ENCODE measurements at regions not wholly inside any gene's neighbourhood (a gene's known extent, or its start where the extent isn't known, plus 50 kb on each side); places are given as distances from the start of the nearest gene placed in this dataset.

GRCh38 chr14:34024768-34025144 is 73.9 kb upstream of the EGLN3 start:
- POLR2A ChIA-PET: interaction anchor here (0.9 to 5.7 kb wide), 14 partner anchors 10 to 74 kb away, joined by 3 to 72 read pairs (median 6); partner anchors contain the start of gene EGLN3
- 0 out of 2 replicates have a peak, but pooled peaks have one; percentile 30 for TF ChIP-seq ZNF30 (CRISPR knock-in tag; IDR thresholded peaks at IDR 0.05)
- no peak for TF ChIP-seq FOXA1 (IDR thresholded peaks at IDR 0.05)
- TF ChIP-seq FOXA1 (CRISPR knock-in tag; IDR thresholded peaks at IDR 0.05): peak; percentile 61; the same call in 1 of the 2 replicates
- TF ChIP-seq ZBTB49 (CRISPR knock-in tag; IDR thresholded peaks at IDR 0.05; ENCODE audit: borderline replicate concordance): 0 out of 2 replicates have a peak, but pooled peaks have one; percentile 67
- peak; percentile 11; the same call in 1 of the 2 replicates for TF ChIP-seq RARA (CRISPR knock-in tag; IDR thresholded peaks at IDR 0.05)
- 0 out of 2 replicates have a peak, but pooled peaks have one; percentile 40 for TF ChIP-seq KDM4B (CRISPR knock-in tag; IDR thresholded peaks at IDR 0.05)
- peak; percentile 30; the same call in 1 of the 2 replicates for TF ChIP-seq ZNF639 (CRISPR knock-in tag; conservative IDR thresholded peaks at IDR 0.05)
- TF ChIP-seq ZNF451 (CRISPR knock-in tag; IDR thresholded peaks at IDR 0.05): 0 out of 2 replicates have a peak, but pooled peaks have one; percentile 27
- TF ChIP-seq NR2F1 (CRISPR knock-in tag; IDR thresholded peaks at IDR 0.05): 0 out of 4 replicates have a peak, but pooled peaks of 1 of the 2 experiments have one; percentile 7
- 0 out of 4 replicates have a peak, but pooled peaks of 1 of the 2 experiments have one; percentile 7 for TF ChIP-seq EP300 (IDR thresholded peaks at IDR 0.05; ENCODE audit: low read depth in 2 of 2, low read length in 2 of 2)
- TF ChIP-seq EP300 (CRISPR knock-in tag; IDR thresholded peaks at IDR 0.05; ENCODE audit: borderline replicate concordance): no peak
- 0 out of 2 replicates have a peak, but pooled peaks have one; percentile 13 for TF ChIP-seq GLI4 (CRISPR knock-in tag; IDR thresholded peaks at IDR 0.05; ENCODE audit: borderline replicate concordance)
- TF ChIP-seq HOMEZ (CRISPR knock-in tag; IDR thresholded peaks at IDR 0.05; ENCODE audit: low read depth): 0 out of 2 replicates have a peak, but pooled peaks have one; percentile 9
- TF ChIP-seq ZNF839 (CRISPR knock-in tag; IDR thresholded peaks at IDR 0.05; ENCODE audit: borderline replicate concordance): no peak
- TF ChIP-seq LCORL (IDR thresholded peaks at IDR 0.05): no peak
- peak; percentile 36; the same call in 1 of the 2 replicates for TF ChIP-seq LCORL (CRISPR knock-in tag; IDR thresholded peaks at IDR 0.05)
- TF ChIP-seq ZNF747 (CRISPR knock-in tag; IDR thresholded peaks at IDR 0.05; ENCODE audit: borderline replicate concordance): 0 out of 2 replicates have a peak, but pooled peaks have one; percentile 17
- no peak for TF ChIP-seq ZMYM4 (CRISPR knock-in tag; IDR thresholded peaks at IDR 0.05)

More at GRCh38 chr14:34024768-34025144, 73.9 kb upstream of the EGLN3 start:
- DNase-seq (ENCODE audit: low spot score) (no peak), FAIRE-seq (no peak), ATAC-seq (peak; percentile 11)
- Histone ChIP-seq H4K20me1 (ENCODE audit: insufficient read depth, low read length) (no peaks in the 10 kb centered on the region), H3K27ac (ENCODE audit: extremely low read length, insufficient read depth, low read length) (peak overlapping the region; percentile 92), H3K4me1 (ENCODE audit: insufficient read depth, low read length) (peaks cover 72% of the 10 kb centered on the region), H3K4me2 (ENCODE audit: low read depth, low read length) (peak overlapping the region; percentile 86), H2AFZ (ENCODE audit: low read length) (peak overlapping the region; percentile 21), H3K36me3 (replicated peaks in 1 of 2; ENCODE audit: control insufficient read depth in 1 of 2, insufficient read depth in 2 of 2, low read length in 2 of 2) (no peaks in the 10 kb centered on the region), H3K4me3 (replicated peaks in 1 of 3; ENCODE audit: insufficient read depth in 1 of 3, low read depth in 2 of 3, low read length in 3 of 3) (peak overlapping the region in 1 of 3 experiments; percentile 60; a peak in 1 of 6 replicates), H3K9me3 (ENCODE audit: low read length) (no peaks in the 10 kb centered on the region), H3K79me2 (ENCODE audit: insufficient read depth, low read length) (no peaks in the 10 kb centered on the region), H3K27me3 (ENCODE audit: control insufficient read depth in 1 of 2, insufficient read depth in 2 of 2, low read length in 2 of 2) (no peaks in the 10 kb centered on the region), H3K9ac (ENCODE audit: insufficient read depth, low read depth, low read length) (peak overlapping the region; percentile 70)
- TSS peak; percentile 96 for BruUV-seq (replicated peaks)
- in situ Hi-C loops (cut with HindIII; ENCODE audit: extremely low pct_ligation_motif_present, low pct_unique_long_range_greater_than_20kb): loop anchor here (25.0 kb wide), 1 partner anchor 438 kb away; the partner anchor contains the start of gene SPTSSA
- CTCF ChIA-PET (ENCODE audit: low intra/inter-chr PET ratio, low total read pairs): interaction anchor here (1.2 kb wide), 1 partner anchor 175 kb away, joined by 4 read pairs; no protein-coding TSS in a partner anchor
- 28% methylated on average over 2 of the region's 2 CpGs for WGBS (ENCODE audit: low lambda C conversion rate)
- intact Hi-C loops (cut with micrococcal nuclease; ENCODE audit: unreplicated experiment): loop anchor here (1.0 to 10.0 kb wide), 10 partner anchors 11 to 440 kb away; partner anchors contain the start of gene SPTSSA

Measured in HepG2 (cell line).